ENCODE measurements at regions not wholly inside any gene's neighbourhood (a gene's known extent, or its start where the extent isn't known, plus 50 kb on each side); places are given as distances from the start of the nearest gene placed in this dataset.

GRCh38 chr5:35285011-35285410 lies 54.7 kb upstream of the PRLR start:
- no peak overlapping the region for H3K4me3 ChIP-seq
- TF ChIP-seq CTCF (IDR thresholded peaks at IDR 0.05), result no peak
- intact Hi-C loops (cut with DNase I, micrococcal nuclease), result no loop called here
- no peak for DNase-seq
- no peak for ATAC-seq
- H3K9me3 ChIP-seq, result no peaks in the 10 kb centered on the region
- H3K36me3 ChIP-seq (ENCODE audit: low read depth), result no peaks in the 10 kb centered on the region
- no peaks in the 10 kb centered on the region for H3K4me1 ChIP-seq (ENCODE audit: low read depth)

- Histone ChIP-seq H3K4me1 (ENCODE audit: low read depth) (no peaks in the 10 kb centered on the region), H3K4me3 (no peak overlapping the region), H3K36me3 (ENCODE audit: low read depth) (no peaks in the 10 kb centered on the region), H3K9me3 (no peaks in the 10 kb centered on the region)
- ATAC-seq, result no peak
- TF ChIP-seq CTCF (IDR thresholded peaks at IDR 0.05), result no peak
- no peak for DNase-seq
- intact Hi-C loops (cut with DNase I, micrococcal nuclease), result no loop called here
Measured at GRCh38 chr5:35284364-35284763, 54.1 kb upstream of the PRLR start.

GRCh38 chr5:35282810-35283209 lies 52.5 kb upstream of the PRLR start:
- Histone ChIP-seq H3K4me3 (no peak overlapping the region), H3K36me3 (ENCODE audit: low read depth) (no peaks in the 10 kb centered on the region), H3K4me1 (ENCODE audit: low read depth) (no peaks in the 10 kb centered on the region), H3K9me3 (no peaks in the 10 kb centered on the region)
- intact Hi-C loops (cut with DNase I, micrococcal nuclease), result no loop called here
- ATAC-seq (no peak), DNase-seq (no peak)
- no peak for TF ChIP-seq CTCF (IDR thresholded peaks at IDR 0.05)

GRCh38 chr5:35281613-35282012 lies 51.3 kb upstream of the PRLR start:
- H3K9me3 ChIP-seq, result no peaks in the 10 kb centered on the region
- DNase-seq (no peak), ATAC-seq (no peak)
- H3K36me3 ChIP-seq (ENCODE audit: low read depth), result no peaks in the 10 kb centered on the region
- intact Hi-C loops (cut with DNase I, micrococcal nuclease), result no loop called here
- H3K4me1 ChIP-seq (ENCODE audit: low read depth), result no peaks in the 10 kb centered on the region
- no peak for TF ChIP-seq CTCF (IDR thresholded peaks at IDR 0.05)
- no peak overlapping the region for H3K4me3 ChIP-seq
